Glutamatergic neuron (in vitro differentiated cells): ENCODE measurements at regions not wholly inside any gene's neighbourhood (a gene's known extent, or its start where the extent isn't known, plus 50 kb on each side); places are given as distances from the start of the nearest gene placed in this dataset.

Experiments used
- DNase-seq: peaks from one replicate; pipeline ENCODE4 v3.0.0; 2022
- H3K27ac Mint-ChIP-seq: one replicate; pipeline ENCODE4 v1.8.0; 2020; ENCODE audit warnings: mild to moderate bottlenecking, mixed read lengths, inconsistent platforms; ENCODE audit not compliant: unreplicated experiment
- H3K27me3 Mint-ChIP-seq: one replicate; pipeline ENCODE4 v1.8.0; 2020; ENCODE audit warnings: mild to moderate bottlenecking, moderate library complexity, mixed read lengths, inconsistent platforms; ENCODE audit not compliant: unreplicated experiment
- H3K36me3 Mint-ChIP-seq: one replicate; pipeline ENCODE4 v1.8.0; 2020; ENCODE audit warnings: mild to moderate bottlenecking, mixed read lengths, inconsistent platforms; ENCODE audit not compliant: unreplicated experiment
- H3K4me1 Mint-ChIP-seq: one replicate; pipeline ENCODE4 v1.8.0; 2020; ENCODE audit warnings: mild to moderate bottlenecking, low read depth, mixed read lengths, inconsistent platforms; ENCODE audit not compliant: unreplicated experiment
- H3K4me3 Mint-ChIP-seq: one replicate; pipeline ENCODE4 v1.8.0; 2020; ENCODE audit warnings: mild to moderate bottlenecking, mixed read lengths, inconsistent platforms; ENCODE audit not compliant: unreplicated experiment
- H3K9me3 Mint-ChIP-seq: one replicate; pipeline ENCODE4 v1.8.0; 2020; ENCODE audit warnings: mild to moderate bottlenecking, moderate library complexity, mixed read lengths, inconsistent platforms; ENCODE audit not compliant: unreplicated experiment
- TF ChIP-seq, protein P1 (sequence below): fragments of 200-600 bp; sonication (generic); IDR thresholded peaks from one replicate; pipeline ENCODE4 v1.5.0; 2021; ENCODE audit not compliant: partially characterized antibody, unreplicated experiment

DNA sequence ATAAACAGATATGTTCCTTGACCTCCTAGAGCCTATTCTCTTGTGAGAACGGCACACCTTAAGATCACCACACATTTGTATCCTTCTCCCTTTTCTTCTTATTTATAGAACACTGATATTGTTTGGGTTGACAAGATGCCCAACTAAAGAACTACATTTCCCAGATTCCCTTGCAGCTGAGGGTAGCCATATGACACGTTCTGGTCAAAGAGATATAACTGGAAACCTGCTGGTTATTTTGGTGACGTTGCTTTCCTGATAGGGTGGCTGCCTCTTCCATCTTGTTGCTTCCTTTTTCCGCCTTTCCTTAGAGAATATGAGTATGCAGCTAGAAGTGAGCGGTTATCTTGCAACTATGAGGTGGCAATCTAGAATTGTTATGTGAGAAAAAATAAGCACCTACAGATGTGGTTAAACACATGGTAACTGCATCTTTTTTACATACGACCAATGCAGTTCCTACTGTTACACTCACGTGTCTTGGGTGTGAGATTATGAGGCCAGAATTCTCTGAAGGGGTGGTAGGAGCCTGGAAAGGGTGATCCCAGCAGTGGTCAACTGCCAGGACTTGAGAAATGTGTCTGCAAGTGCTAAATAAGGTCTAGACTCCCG lies 72.9 kb downstream of the SEC61B start:
- DNase-seq, result no peak
- Mint-ChIP-seq H3K4me3 (peak overlapping the region; percentile 83), H3K27me3 (peaks cover 14% of the 10 kb centered on the region), H3K9me3 (peaks cover 27% of the 10 kb centered on the region), H3K27ac (peak overlapping the region; percentile 99), H3K36me3 (no peaks in the 10 kb centered on the region), H3K4me1 (peaks cover 37% of the 10 kb centered on the region)
- TF ChIP-seq, protein P1, sequence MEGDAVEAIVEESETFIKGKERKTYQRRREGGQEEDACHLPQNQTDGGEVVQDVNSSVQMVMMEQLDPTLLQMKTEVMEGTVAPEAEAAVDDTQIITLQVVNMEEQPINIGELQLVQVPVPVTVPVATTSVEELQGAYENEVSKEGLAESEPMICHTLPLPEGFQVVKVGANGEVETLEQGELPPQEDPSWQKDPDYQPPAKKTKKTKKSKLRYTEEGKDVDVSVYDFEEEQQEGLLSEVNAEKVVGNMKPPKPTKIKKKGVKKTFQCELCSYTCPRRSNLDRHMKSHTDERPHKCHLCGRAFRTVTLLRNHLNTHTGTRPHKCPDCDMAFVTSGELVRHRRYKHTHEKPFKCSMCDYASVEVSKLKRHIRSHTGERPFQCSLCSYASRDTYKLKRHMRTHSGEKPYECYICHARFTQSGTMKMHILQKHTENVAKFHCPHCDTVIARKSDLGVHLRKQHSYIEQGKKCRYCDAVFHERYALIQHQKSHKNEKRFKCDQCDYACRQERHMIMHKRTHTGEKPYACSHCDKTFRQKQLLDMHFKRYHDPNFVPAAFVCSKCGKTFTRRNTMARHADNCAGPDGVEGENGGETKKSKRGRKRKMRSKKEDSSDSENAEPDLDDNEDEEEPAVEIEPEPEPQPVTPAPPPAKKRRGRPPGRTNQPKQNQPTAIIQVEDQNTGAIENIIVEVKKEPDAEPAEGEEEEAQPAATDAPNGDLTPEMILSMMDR, result no peak

DNA sequence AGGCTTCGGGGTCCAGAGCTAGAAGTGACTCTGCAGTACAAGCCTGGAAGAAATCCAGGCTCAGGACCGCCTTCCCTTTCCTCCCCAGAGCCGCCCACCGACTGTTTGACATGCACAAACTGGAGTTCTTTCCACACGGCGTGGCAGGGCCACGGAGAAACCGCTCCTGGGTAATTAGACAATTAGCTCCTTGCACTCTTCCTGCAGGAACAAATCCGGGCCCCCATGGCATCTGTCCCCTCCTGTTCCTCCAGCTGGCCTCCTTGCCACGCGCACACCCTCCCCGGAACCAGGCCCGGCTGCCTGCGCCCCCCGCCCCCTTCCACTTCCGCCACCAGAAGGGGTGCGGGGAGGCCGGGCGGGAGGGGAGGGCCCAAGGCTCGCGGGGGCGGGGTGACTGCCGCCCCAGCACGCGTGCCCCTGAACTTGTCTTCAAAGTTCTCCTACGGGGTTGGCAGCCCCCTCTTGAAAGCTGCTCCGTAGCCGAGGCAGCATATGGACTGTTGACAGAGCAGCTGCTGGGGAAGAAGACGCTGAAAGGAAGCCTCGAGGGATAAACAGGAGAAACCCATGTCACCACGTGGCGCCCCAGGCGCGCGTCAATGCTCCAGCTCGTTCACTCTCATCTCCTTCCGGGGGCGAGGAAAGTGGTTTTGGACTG lies 74.3 kb downstream of the SEC61B start:
- Mint-ChIP-seq H3K27me3 (peaks cover 14% of the 10 kb centered on the region), H3K36me3 (no peaks in the 10 kb centered on the region), H3K9me3 (peaks cover 25% of the 10 kb centered on the region), H3K4me1 (peaks cover 42% of the 10 kb centered on the region), H3K4me3 (peak overlapping the region; percentile 83), H3K27ac (peak overlapping the region; percentile 99)
- DNase-seq, result peak; percentile 90
- TF ChIP-seq, protein P1, result no peak

DNA sequence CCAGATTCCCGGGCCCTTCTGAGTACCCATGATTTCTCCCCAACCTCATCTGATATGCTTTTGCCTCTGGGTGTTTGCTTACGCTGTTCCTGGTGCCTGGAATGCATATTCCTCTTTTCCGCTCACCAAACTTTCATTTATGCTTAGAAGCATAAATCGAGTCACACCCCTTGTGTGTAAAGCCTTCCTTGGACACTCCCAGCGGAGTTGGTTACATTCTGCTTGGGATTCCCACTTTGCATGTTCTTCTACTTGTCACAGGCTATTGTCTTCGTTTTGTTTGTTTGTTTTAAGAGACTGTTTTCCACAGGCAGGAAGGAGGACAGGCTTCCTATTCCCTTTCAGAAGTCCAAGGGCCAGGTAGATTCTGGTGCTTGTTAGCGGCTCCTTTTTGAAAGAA lies 76.5 kb downstream of the SEC61B start:
- Mint-ChIP-seq H3K36me3 (no peaks in the 10 kb centered on the region), H3K27ac (peak overlapping the region; percentile 25), H3K27me3 (peaks cover 14% of the 10 kb centered on the region), H3K9me3 (peaks cover 25% of the 10 kb centered on the region), H3K4me3 (no peak overlapping the region), H3K4me1 (peaks cover 42% of the 10 kb centered on the region)
- DNase-seq, result no peak
- TF ChIP-seq, protein P1, result no peak

DNA sequence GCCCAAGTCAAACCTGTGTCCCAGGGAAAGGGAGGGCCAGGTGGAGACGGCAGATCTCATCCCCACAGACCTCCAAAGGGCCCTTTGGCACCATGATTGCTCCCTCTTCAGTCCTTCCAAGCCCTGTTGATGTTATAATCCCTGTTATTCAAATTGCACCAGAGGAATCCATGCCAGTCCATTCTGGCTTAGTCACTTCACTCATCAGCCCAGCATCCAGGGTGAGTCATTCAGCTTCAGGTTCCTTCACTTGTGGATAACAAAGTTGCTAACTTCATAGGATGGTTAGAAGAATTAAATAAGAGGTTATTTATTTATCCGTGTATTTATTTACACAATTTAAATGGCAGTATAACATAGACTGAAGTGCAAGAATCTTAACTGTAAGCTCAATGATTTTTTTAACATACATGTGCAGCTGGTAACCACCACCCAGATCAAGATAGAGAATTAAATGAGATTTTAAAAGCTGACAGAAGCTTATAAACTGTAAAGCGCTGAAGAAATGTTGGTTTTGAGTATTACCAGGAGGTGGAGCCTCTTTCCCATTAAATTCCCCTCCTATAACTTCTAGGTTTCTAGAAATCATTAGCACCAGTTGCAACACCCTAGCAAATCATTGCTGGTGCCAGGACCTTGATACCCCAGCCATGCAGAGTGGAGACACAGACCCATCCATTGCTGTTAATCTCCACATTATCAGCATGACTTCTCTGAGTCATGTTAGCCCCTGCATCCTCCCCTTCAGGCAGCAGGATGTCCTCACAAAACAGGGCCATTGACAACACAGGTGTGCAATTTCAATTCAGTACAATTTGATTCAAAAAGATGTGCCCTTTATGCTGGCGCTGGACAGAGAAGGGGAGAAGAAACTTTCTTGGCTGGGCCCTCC lies 77.4 kb downstream of the SEC61B start:
- TF ChIP-seq, protein P1, result peak; percentile 21
- Mint-ChIP-seq H3K9me3 (peaks cover 22% of the 10 kb centered on the region), H3K4me3 (no peak overlapping the region), H3K36me3 (no peaks in the 10 kb centered on the region), H3K27me3 (peaks cover 14% of the 10 kb centered on the region), H3K4me1 (peaks cover 42% of the 10 kb centered on the region), H3K27ac (peak overlapping the region; percentile 46)
- DNase-seq, result no peak
